Right forelimb (tissue), 1 donor: ENCODE measurements at regions not wholly inside any gene's neighbourhood (a gene's known extent, or its start where the extent isn't known, plus 50 kb on each side); places are given as distances from the start of the nearest gene placed in this dataset.
"Not testable (repeated sequence)": the region's sequence is repeated elsewhere in the genome, so short reads cannot be mapped to it uniquely, and the experiment has no call there.

ENCODE experiments used
- DNase-seq: peaks from one replicate; pipeline ENCODE4 v3.0.0-alpha.2; 2018

- DNase-seq: no peak
Measured at GRCh38 chr6:68007717-68008116, 627.4 kb upstream of the ADGRB3 start.

- no peak for DNase-seq
Measured at GRCh38 chr6:67986694-67987232, 648.3 kb upstream of the ADGRB3 start.

- DNase-seq: no peak
Measured at GRCh38 chr6:67976486-67976885, 658.6 kb upstream of the ADGRB3 start.

GRCh38 chr6:67974931-67975330, 660.2 kb upstream of the ADGRB3 start:
- no peak for DNase-seq

GRCh38 chr6:67971812-67972211, 663.3 kb upstream of the ADGRB3 start:
- DNase-seq: no peak

- DNase-seq: no peak
Measured at GRCh38 chr6:67966830-67967229, 668.3 kb upstream of the ADGRB3 start.

GRCh38 chr6:67956352-67956751, 678.7 kb upstream of the ADGRB3 start:
- DNase-seq: no peak

- DNase-seq: no peak
Measured at GRCh38 chr6:67952948-67953347, 682.1 kb upstream of the ADGRB3 start.

GRCh38 chr6:67952121-67952520, 683.0 kb upstream of the ADGRB3 start:
- no peak for DNase-seq

GRCh38 chr6:67947762-67948161, 687.3 kb upstream of the ADGRB3 start:
- DNase-seq: not testable (repeated sequence)

GRCh38 chr6:67935976-67936477, 699.1 kb upstream of the ADGRB3 start:
- DNase-seq: no peak

- no peak for DNase-seq
Measured at GRCh38 chr6:67933278-67933677, 701.8 kb upstream of the ADGRB3 start.

GRCh38 chr6:67922588-67922987, 712.5 kb upstream of the ADGRB3 start:
- not testable (repeated sequence) for DNase-seq

- not testable (repeated sequence) for DNase-seq
Measured at GRCh38 chr6:67920040-67920439, 715.0 kb upstream of the ADGRB3 start.

- no peak for DNase-seq
Measured at GRCh38 chr6:67916399-67916798, 718.7 kb upstream of the ADGRB3 start.

- DNase-seq: no peak
Measured at GRCh38 chr6:67914419-67914818, 720.7 kb upstream of the ADGRB3 start.

GRCh38 chr6:67909354-67909753, 725.7 kb upstream of the ADGRB3 start:
- DNase-seq: no peak

GRCh38 chr6:67908379-67908778, 726.7 kb upstream of the ADGRB3 start:
- DNase-seq: no peak

GRCh38 chr6:67904735-67905134, 730.3 kb upstream of the ADGRB3 start:
- DNase-seq: not testable (repeated sequence)

- DNase-seq: no peak
Measured at GRCh38 chr6:67898875-67899274, 736.2 kb upstream of the ADGRB3 start.

- no peak for DNase-seq
Measured at GRCh38 chr6:67897998-67898607, 737.0 kb upstream of the ADGRB3 start.

GRCh38 chr6:67896476-67896875, 738.6 kb upstream of the ADGRB3 start:
- no peak for DNase-seq

GRCh38 chr6:67889682-67889995, 745.4 kb upstream of the ADGRB3 start:
- DNase-seq: no peak

- no peak for DNase-seq
Measured at GRCh38 chr6:67888886-67889681, 746.0 kb upstream of the ADGRB3 start.
